ENCODE measurements at regions not wholly inside any gene's neighbourhood (a gene's known extent, or its start where the extent isn't known, plus 50 kb on each side); places are given as distances from the start of the nearest gene placed in this dataset.
A peak's percentile ranks its signal among the peaks of the same experiment; 100 is the strongest.

DNA sequence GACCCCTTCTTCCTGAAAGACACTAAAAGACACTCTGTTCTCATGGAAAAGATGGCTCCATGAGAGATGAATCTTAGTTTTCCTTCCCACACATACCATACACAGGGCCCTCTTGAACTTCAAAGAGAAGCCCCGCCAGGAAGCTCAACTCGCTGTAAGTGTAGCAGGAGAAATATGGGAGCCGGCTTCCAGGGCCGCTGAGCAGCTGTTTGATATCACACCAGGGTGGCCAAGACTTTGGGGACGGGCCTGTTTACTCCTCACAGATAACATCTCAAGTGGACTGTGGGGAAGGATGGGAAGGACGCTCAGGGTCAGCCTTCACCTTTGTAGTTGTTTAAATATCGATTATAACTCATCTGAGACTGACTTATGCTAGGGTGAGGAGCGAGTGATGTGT lies 235.5 kb upstream of the TBX3 start:
- intact Hi-C loops (cut with micrococcal nuclease), result loop anchor here (1.0 to 10.0 kb wide), 10 partner anchors 14 to 835 kb away; no protein-coding TSS in a partner anchor

DNA sequence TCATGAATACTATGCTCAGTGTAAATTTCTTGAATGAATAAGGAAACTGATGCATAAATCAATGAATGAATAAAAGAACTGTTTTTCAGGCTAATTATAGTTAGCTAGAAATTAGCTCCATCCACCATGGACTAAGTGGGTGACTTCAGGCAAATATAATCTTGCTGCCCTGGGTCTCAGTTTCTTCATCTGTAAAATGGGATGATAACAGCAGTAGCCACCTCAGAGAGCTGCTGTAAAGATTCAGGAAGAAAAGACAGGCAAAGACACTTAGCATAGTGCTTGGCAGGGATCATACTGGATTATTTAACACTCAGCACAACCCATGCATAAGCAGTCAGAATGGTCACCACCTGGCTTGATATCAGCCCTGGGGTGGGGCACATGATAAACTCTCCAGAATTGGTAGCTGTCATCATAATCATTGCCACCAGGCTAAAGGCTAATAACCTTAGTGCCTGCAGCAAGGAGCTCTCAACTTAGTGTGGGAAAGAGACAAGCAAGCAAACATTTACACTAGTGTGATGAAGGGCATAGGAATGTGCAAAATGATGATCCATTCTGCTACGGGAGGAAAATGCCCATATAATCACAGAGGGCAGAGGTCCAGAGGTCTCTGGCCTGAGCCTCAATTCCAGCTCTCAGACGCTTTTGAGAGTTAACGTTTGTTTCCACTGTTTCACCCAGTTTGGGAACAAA lies 234.7 kb upstream of the TBX3 start:
- H3K4me3 ChIP-seq (ENCODE audit: low read length), result no peak overlapping the region
- H3K79me2 ChIP-seq (ENCODE audit: low read length), result no peaks in the 10 kb centered on the region
- no peaks in the 10 kb centered on the region for H3K9me2 ChIP-seq (replicated peaks; ENCODE audit: low read length)
- H3K9ac ChIP-seq (ENCODE audit: low read length), result peak overlapping the region; percentile 26
- peaks cover 76% of the 10 kb centered on the region for H3K4me1 ChIP-seq (ENCODE audit: insufficient read depth, low read length)
- no peaks in the 10 kb centered on the region for H3K36me3 ChIP-seq (ENCODE audit: low read depth, low read length)
- H3K27ac ChIP-seq (ENCODE audit: low read length), result peak overlapping the region; percentile 80
- H3K27me3 ChIP-seq (ENCODE audit: low read length), result no peaks in the 10 kb centered on the region
- ATAC-seq (peak; percentile 76), DNase-seq (peak; percentile 98)
- CTCF ChIA-PET, result interaction anchor here (0.5 to 1.0 kb wide), 6 partner anchors 58 to 479 kb away, joined by 3 to 7 read pairs (median 6); partner anchors contain the start of gene TBX3
- H3K4me2 ChIP-seq (ENCODE audit: low read length), result peak overlapping the region; percentile 47
- BruUV-seq (replicated peaks), result no TSS peak
- POLR2A ChIA-PET (ENCODE audit: unreplicated experiment), result interaction anchor here (0.7 to 1.8 kb wide), 4 partner anchors 12 to 234 kb away, joined by 3 to 9 read pairs (median 5); partner anchors contain the start of gene TBX3
- no peak for TF ChIP-seq EZH2 (IDR thresholded peaks at IDR 0.05; ENCODE audit: low read length, unreplicated experiment)
- TF ChIP-seq EZH2phosphoT487 (IDR thresholded peaks at IDR 0.05; ENCODE audit: borderline replicate concordance, low read length), result no peak
- TF ChIP-seq, protein P1, sequence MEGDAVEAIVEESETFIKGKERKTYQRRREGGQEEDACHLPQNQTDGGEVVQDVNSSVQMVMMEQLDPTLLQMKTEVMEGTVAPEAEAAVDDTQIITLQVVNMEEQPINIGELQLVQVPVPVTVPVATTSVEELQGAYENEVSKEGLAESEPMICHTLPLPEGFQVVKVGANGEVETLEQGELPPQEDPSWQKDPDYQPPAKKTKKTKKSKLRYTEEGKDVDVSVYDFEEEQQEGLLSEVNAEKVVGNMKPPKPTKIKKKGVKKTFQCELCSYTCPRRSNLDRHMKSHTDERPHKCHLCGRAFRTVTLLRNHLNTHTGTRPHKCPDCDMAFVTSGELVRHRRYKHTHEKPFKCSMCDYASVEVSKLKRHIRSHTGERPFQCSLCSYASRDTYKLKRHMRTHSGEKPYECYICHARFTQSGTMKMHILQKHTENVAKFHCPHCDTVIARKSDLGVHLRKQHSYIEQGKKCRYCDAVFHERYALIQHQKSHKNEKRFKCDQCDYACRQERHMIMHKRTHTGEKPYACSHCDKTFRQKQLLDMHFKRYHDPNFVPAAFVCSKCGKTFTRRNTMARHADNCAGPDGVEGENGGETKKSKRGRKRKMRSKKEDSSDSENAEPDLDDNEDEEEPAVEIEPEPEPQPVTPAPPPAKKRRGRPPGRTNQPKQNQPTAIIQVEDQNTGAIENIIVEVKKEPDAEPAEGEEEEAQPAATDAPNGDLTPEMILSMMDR (conservative IDR thresholded peaks at IDR 0.05; ENCODE audit: low read depth, low read length), result no peak
- no peak overlapping the region for H2AFZ ChIP-seq (ENCODE audit: low read length)
- no peaks in the 10 kb centered on the region for H4K20me1 ChIP-seq (ENCODE audit: low read length)
- intact Hi-C loops (cut with micrococcal nuclease), result loop anchor here (1.0 to 10.0 kb wide), 10 partner anchors 15 to 836 kb away; no protein-coding TSS in a partner anchor
- no peaks in the 10 kb centered on the region for H3K9me3 ChIP-seq (ENCODE audit: low read length)
- H3F3A ChIP-seq (ENCODE audit: low read length, unreplicated experiment), result no peaks in the 10 kb centered on the region

More for the DNA sequence above, 235.5 kb upstream of the TBX3 start:
- H3K4me2 ChIP-seq (ENCODE audit: low read length), result no peak overlapping the region; the same call in 1 of the 2 replicates
- H3K79me2 ChIP-seq (ENCODE audit: low read length), result no peaks in the 10 kb centered on the region
- H3F3A ChIP-seq (ENCODE audit: low read length, unreplicated experiment), result no peaks in the 10 kb centered on the region
- H3K27me3 ChIP-seq (ENCODE audit: low read length), result no peaks in the 10 kb centered on the region
- no peaks in the 10 kb centered on the region for H4K20me1 ChIP-seq (ENCODE audit: low read length)
- no peaks in the 10 kb centered on the region for H3K9me2 ChIP-seq (replicated peaks; ENCODE audit: low read length)
- CTCF ChIA-PET, result interaction anchor here (0.5 to 0.6 kb wide), 4 partner anchors 143 to 249 kb away, joined by 3 to 7 read pairs (median 6); no protein-coding TSS in a partner anchor
- H3K27ac ChIP-seq (ENCODE audit: low read length), result peak overlapping the region; percentile 64
- H3K36me3 ChIP-seq (ENCODE audit: low read depth, low read length), result no peaks in the 10 kb centered on the region
- no peak overlapping the region for H2AFZ ChIP-seq (ENCODE audit: low read length)
- no TSS peak for BruUV-seq (replicated peaks)
- H3K4me1 ChIP-seq (ENCODE audit: insufficient read depth, low read length), result peaks cover 70% of the 10 kb centered on the region
- ATAC-seq, result no peak
- peak overlapping the region; percentile 26 for H3K9ac ChIP-seq (ENCODE audit: low read length)
- no peaks in the 10 kb centered on the region for H3K9me3 ChIP-seq (ENCODE audit: low read length)
- TF ChIP-seq EZH2phosphoT487 (IDR thresholded peaks at IDR 0.05; ENCODE audit: borderline replicate concordance, low read length) (no peak), EZH2 (IDR thresholded peaks at IDR 0.05; ENCODE audit: low read length, unreplicated experiment) (no peak)
- TF ChIP-seq, protein P1 (conservative IDR thresholded peaks at IDR 0.05; ENCODE audit: low read depth, low read length), result no peak
- no peak for DNase-seq
- POLR2A ChIA-PET (ENCODE audit: unreplicated experiment), result interaction anchor here (1.0 to 1.8 kb wide), 2 partner anchors 15 to 235 kb away, joined by 7 to 9 read pairs; partner anchors contain the start of gene TBX3
- H3K4me3 ChIP-seq (ENCODE audit: low read length), result no peak overlapping the region
